HepG2 (cell line): ENCODE measurements at regions not wholly inside any gene's neighbourhood (a gene's known extent, or its start where the extent isn't known, plus 50 kb on each side); places are given as distances from the start of the nearest gene placed in this dataset.

Source experiments
- ATF7 ChIP-seq, 2 experiments: fragments of 450-650 bp in 1 of 2; sonication (generic) in 1 of 2; formaldehyde crosslinking in 1 of 2; IDR thresholded peaks; 2 replicates each; pipeline versions ENCODE4 v1.4.0 to v1.6.1; 2016 to 2020; ENCODE audit warnings: antibody characterized with exemption in 1 of 2, mild to moderate bottlenecking in 1 of 2, missing genetic modification reagents in 1 of 2
- GMEB2 ChIP-seq: IDR thresholded peaks from 2 replicates; pipeline ENCODE4 v1.6.1; 2016; ENCODE audit warnings: missing biosample characterization, missing genetic modification reagents, low read depth
- HDAC1 ChIP-seq: sonication (generic); formaldehyde crosslinking; IDR thresholded peaks from 2 replicates; pipeline ENCODE4 v1.5.1; 2020; ENCODE audit warnings: mild to moderate bottlenecking, missing genetic modification reagents
- HNRNPLL ChIP-seq: fragments of 200-400 bp; formaldehyde crosslinking; IDR thresholded peaks from 2 replicates; pipeline ENCODE4 v1.6.1; 2017; ENCODE audit warnings: mild to moderate bottlenecking, low read depth, low read length; ENCODE audit not compliant: poor library complexity, severe bottlenecking
- KLF9 ChIP-seq: IDR thresholded peaks from 2 replicates; pipeline ENCODE4 v1.6.1; 2016; ENCODE audit warnings: low read depth
- MAX ChIP-seq: IDR thresholded peaks from 2 replicates; pipeline ENCODE4 v1.6.1; 2012; ENCODE audit warnings: inconsistent platforms
- MIER2 ChIP-seq: IDR thresholded peaks from 2 replicates; pipeline ENCODE4 v1.6.1; 2016; ENCODE audit warnings: missing biosample characterization, missing genetic modification reagents
- PHF20 ChIP-seq: sonication (generic); formaldehyde crosslinking; IDR thresholded peaks from 2 replicates; pipeline ENCODE4 v1.5.0; 2020; ENCODE audit warnings: mild to moderate bottlenecking, missing genetic modification reagents
- POLR2G ChIP-seq: fragments of 200-400 bp; formaldehyde crosslinking; IDR thresholded peaks from 2 replicates; pipeline ENCODE4 v1.6.1; 2018; ENCODE audit warnings: mild to moderate bottlenecking, low read depth, low read length, moderate library complexity
- RNF2 ChIP-seq: fragments of 450-650 bp; conservative IDR thresholded peaks from 2 replicates; pipeline ENCODE4 v1.6.1; 2016; ENCODE audit warnings: low read depth
- SAFB2 ChIP-seq: sonication (generic); formaldehyde crosslinking; IDR thresholded peaks from 2 replicates; pipeline ENCODE4 v1.5.1; 2020; ENCODE audit warnings: missing genetic modification reagents, low read depth, mild to moderate bottlenecking, borderline replicate concordance
- THAP11 ChIP-seq: IDR thresholded peaks from 2 replicates; pipeline ENCODE4 v1.6.1; 2016; ENCODE audit warnings: missing biosample characterization, missing genetic modification reagents
- ZFP41 ChIP-seq: sonication (generic); formaldehyde crosslinking; IDR thresholded peaks from 2 replicates; pipeline ENCODE4 v1.4.0; 2020; ENCODE audit warnings: mild to moderate bottlenecking, missing genetic modification reagents, borderline replicate concordance
- ZNF558 ChIP-seq: sonication (generic); formaldehyde crosslinking; IDR thresholded peaks from 2 replicates; pipeline ENCODE4 v1.9.0; 2022; ENCODE audit warnings: mild to moderate bottlenecking, missing genetic modification reagents, borderline replicate concordance
- ZNF773 ChIP-seq: sonication (generic); formaldehyde crosslinking; IDR thresholded peaks from 2 replicates; pipeline ENCODE4 v1.4.0; 2020; ENCODE audit warnings: missing genetic modification reagents, borderline replicate concordance
- ZNF776 ChIP-seq: sonication (generic); formaldehyde crosslinking; IDR thresholded peaks from 2 replicates; pipeline ENCODE4 v1.4.0; 2020; ENCODE audit warnings: mild to moderate bottlenecking, missing genetic modification reagents
- TF ChIP-seq, protein P1 (sequence below), 2 experiments: sonication (generic) in 1 of 2; formaldehyde crosslinking in 1 of 2; IDR thresholded peaks; 2 replicates each; pipeline versions ENCODE4 v1.4.0 to v1.6.1; 2016 to 2020; ENCODE audit warnings: borderline replicate concordance in 1 of 2, low read depth in 1 of 2, mild to moderate bottlenecking in 1 of 2, missing genetic modification reagents in 1 of 2
- TF ChIP-seq, protein P2 (sequence below): sonication (generic); formaldehyde crosslinking; IDR thresholded peaks from 2 replicates; pipeline ENCODE4 v1.4.0; 2020; ENCODE audit warnings: missing genetic modification reagents

DNA sequence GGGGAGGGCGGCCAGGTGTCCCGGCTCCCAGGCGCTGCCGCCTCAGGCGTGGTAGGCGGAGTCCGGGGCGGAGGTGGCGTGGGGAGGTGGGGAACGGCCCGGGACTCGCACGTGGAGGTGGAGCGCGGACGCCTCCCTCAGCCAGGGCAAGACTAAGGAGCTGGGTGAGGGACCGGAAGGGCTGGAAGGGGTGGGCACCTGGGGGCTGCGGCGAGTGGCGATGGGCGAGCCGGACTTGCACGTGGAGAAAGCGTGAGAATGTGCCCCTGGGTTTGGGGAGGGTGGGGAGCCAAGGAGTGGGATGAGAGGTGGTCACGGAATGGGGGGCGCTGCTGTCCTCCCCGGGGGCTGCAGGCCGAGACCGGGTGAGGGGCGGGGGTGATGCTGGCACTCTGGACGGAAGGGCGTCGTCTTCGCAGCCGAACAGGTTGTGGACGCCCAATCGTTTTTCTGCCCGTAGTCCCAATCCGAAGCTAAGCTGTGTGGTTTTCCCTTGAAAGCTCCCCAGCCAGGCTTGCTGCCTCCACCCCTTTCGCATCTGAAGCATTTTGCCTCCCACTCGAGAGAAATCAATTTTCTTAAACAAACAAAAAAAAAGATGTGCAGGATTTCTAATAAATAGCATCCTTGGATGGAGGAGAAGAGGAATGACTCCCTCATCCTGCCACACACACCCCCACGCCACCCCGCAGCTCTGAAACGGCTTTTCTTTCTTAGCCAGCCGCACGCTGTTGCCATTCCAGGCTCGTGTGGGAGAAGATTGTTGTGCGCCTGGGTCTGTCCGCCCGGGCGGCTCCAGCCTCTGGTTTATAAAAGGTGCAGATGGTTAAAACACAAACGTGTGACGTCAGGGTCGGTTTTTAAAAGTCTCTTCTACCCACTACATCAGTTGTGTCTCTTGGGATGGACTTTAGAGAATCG lies 62.5 kb upstream of the ANKRD28 start (continued):
- TF ChIP-seq, protein P1, sequence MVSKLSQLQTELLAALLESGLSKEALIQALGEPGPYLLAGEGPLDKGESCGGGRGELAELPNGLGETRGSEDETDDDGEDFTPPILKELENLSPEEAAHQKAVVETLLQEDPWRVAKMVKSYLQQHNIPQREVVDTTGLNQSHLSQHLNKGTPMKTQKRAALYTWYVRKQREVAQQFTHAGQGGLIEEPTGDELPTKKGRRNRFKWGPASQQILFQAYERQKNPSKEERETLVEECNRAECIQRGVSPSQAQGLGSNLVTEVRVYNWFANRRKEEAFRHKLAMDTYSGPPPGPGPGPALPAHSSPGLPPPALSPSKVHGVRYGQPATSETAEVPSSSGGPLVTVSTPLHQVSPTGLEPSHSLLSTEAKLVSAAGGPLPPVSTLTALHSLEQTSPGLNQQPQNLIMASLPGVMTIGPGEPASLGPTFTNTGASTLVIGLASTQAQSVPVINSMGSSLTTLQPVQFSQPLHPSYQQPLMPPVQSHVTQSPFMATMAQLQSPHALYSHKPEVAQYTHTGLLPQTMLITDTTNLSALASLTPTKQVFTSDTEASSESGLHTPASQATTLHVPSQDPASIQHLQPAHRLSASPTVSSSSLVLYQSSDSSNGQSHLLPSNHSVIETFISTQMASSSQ (IDR thresholded peaks at IDR 0.05; ENCODE audit: low read depth) = no peak
- TF ChIP-seq, protein P1 (CRISPR knock-in tag; IDR thresholded peaks at IDR 0.05; ENCODE audit: borderline replicate concordance) = 0 out of 2 replicates have a peak, but pooled peaks have one; percentile 24
- TF ChIP-seq HNRNPLL (peak; percentile 45), MIER2 (CRISPR knock-in tag) (no peak), PHF20 (no peak), GMEB2 (no peak), KLF9 (CRISPR knock-in tag) (no peak), RNF2 (0 out of 2 replicates have a peak, but pooled peaks have one; percentile 36), THAP11 (CRISPR knock-in tag) (0 out of 2 replicates have a peak, but pooled peaks have one; percentile 21), ATF7 (IDR thresholded peaks at IDR 0.05) (no peak), ATF7 (CRISPR knock-in tag; IDR thresholded peaks at IDR 0.05) (0 out of 2 replicates have a peak, but pooled peaks have one; percentile 29), ZNF776 (CRISPR knock-in tag) (0 out of 2 replicates have a peak, but pooled peaks have one; percentile 2), ZNF558 (CRISPR knock-in tag) (peak; percentile 34; the same call in 1 of the 2 replicates), POLR2G (peak; percentile 46; the same call in 1 of the 2 replicates), SAFB2 (CRISPR knock-in tag) (peak; percentile 79; the same call in 1 of the 2 replicates), ZFP41 (CRISPR knock-in tag) (no peak), MAX (peak; percentile 94), ZNF773 (CRISPR knock-in tag) (no peak), HDAC1 (CRISPR knock-in tag) (peak; percentile 31; the same call in 1 of the 2 replicates)
- TF ChIP-seq, protein P2, sequence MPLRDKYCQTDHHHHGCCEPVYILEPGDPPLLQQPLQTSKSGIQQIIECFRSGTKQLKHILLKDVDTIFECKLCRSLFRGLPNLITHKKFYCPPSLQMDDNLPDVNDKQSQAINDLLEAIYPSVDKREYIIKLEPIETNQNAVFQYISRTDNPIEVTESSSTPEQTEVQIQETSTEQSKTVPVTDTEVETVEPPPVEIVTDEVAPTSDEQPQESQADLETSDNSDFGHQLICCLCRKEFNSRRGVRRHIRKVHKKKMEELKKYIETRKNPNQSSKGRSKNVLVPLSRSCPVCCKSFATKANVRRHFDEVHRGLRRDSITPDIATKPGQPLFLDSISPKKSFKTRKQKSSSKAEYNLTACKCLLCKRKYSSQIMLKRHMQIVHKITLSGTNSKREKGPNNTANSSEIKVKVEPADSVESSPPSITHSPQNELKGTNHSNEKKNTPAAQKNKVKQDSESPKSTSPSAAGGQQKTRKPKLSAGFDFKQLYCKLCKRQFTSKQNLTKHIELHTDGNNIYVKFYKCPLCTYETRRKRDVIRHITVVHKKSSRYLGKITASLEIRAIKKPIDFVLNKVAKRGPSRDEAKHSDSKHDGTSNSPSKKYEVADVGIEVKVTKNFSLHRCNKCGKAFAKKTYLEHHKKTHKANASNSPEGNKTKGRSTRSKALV (CRISPR knock-in tag) = no peak
